ENCODE measurements at regions not wholly inside any gene's neighbourhood (a gene's known extent, or its start where the extent isn't known, plus 50 kb on each side); places are given as distances from the start of the nearest gene placed in this dataset.
"Not testable (repeated sequence)": the region's sequence is repeated elsewhere in the genome, so short reads cannot be mapped to it uniquely, and the experiment has no call there.

DNA sequence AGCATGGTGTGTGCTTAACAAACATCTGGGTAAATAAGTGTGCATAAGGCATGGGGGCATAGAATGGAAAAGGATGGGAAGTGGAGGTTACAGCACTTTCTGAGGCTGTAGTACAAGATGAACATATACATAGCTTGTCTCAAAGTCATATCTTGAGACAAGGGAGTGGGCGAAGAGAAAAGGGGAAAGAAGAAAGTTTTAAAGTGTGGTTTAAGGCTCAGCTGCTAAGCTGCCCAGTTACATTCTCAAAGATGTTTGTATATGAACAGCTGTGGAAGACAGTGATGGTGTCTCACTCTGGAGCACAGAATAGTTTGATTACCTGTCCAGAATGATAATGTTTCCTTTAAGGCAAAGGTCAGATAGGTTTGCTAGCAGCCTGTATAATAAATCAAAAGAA, 61.9 kb upstream of the LANCL2 start:
- WGBS (ENCODE audit: insufficient coverage, insufficient read length), result no CpG with 5 or more reads among the region's 1 CpG

GRCh38 chr7:55304018-55304762, 60.9 kb upstream of the LANCL2 start:
- Histone ChIP-seq H3K27ac (ENCODE audit: low read length) (no peak overlapping the region), H3K9me3 (ENCODE audit: control insufficient read depth, insufficient read depth, low read length) (no peaks in the 10 kb centered on the region), H3K4me3 (ENCODE audit: low read length) (no peak overlapping the region), H3K36me3 (ENCODE audit: control insufficient read depth, insufficient read depth, low read length) (no peaks in the 10 kb centered on the region), H3K27me3 (ENCODE audit: control insufficient read depth, insufficient read depth, low read length) (no peaks in the 10 kb centered on the region), H3K4me1 (ENCODE audit: control insufficient read depth, insufficient read depth, low read length) (no peaks in the 10 kb centered on the region)
- WGBS (ENCODE audit: insufficient coverage, insufficient read length), result no CpG with 5 or more reads among the region's 4 CpGs
- no peak for DNase-seq (ENCODE audit: low read depth, low spot score)

More for the DNA sequence above, 61.9 kb upstream of the LANCL2 start:
- H3K36me3 ChIP-seq (ENCODE audit: control insufficient read depth, insufficient read depth, low read length), result no peaks in the 10 kb centered on the region
- H3K27ac ChIP-seq (ENCODE audit: low read length), result no peak overlapping the region
- no peaks in the 10 kb centered on the region; the same call in 1 of the 2 replicates for H3K4me1 ChIP-seq (ENCODE audit: control insufficient read depth, insufficient read depth, low read length)
- H3K27me3 ChIP-seq (ENCODE audit: control insufficient read depth, insufficient read depth, low read length), result no peaks in the 10 kb centered on the region
- DNase-seq (ENCODE audit: low read depth, low spot score), result no peak
- H3K4me3 ChIP-seq (ENCODE audit: low read length), result no peak overlapping the region
- no peaks in the 10 kb centered on the region for H3K9me3 ChIP-seq (ENCODE audit: control insufficient read depth, insufficient read depth, low read length)

DNA sequence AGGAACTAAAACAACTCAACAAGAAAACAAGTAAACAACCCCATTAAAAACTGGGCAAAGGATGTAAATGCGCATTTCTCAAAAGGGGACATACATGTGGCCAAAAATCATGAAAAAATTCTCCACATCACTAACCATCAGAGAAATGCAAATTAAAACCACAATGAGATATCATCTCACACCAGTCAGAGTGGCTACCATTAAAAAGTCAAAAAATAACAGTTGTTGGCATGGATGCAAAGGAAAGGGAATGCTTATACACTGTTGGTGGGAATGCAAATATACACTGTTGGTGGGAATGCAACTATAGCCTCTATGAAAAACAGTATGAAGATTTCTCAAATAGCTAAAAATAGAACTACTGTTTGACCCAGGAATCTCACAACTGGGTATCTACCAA, 60.0 kb upstream of the LANCL2 start:
- Histone ChIP-seq H3K4me3 (ENCODE audit: low read length) (no peak overlapping the region), H3K9me3 (ENCODE audit: control insufficient read depth, insufficient read depth, low read length) (no peaks in the 10 kb centered on the region), H3K4me1 (ENCODE audit: control insufficient read depth, insufficient read depth, low read length) (no peaks in the 10 kb centered on the region), H3K27me3 (ENCODE audit: control insufficient read depth, insufficient read depth, low read length) (no peaks in the 10 kb centered on the region), H3K27ac (ENCODE audit: low read length) (no peak overlapping the region), H3K36me3 (ENCODE audit: control insufficient read depth, insufficient read depth, low read length) (no peaks in the 10 kb centered on the region)
- WGBS (ENCODE audit: insufficient coverage, insufficient read length), result no CpG with 5 or more reads among the region's 1 CpG
- no peak for DNase-seq (ENCODE audit: low read depth, low spot score)

- Histone ChIP-seq H3K9me3 (ENCODE audit: control insufficient read depth, insufficient read depth, low read length) (no peaks in the 10 kb centered on the region), H3K27ac (ENCODE audit: low read length) (no peak overlapping the region), H3K4me1 (ENCODE audit: control insufficient read depth, insufficient read depth, low read length) (no peaks in the 10 kb centered on the region), H3K4me3 (ENCODE audit: low read length) (no peak overlapping the region), H3K27me3 (ENCODE audit: control insufficient read depth, insufficient read depth, low read length) (no peaks in the 10 kb centered on the region), H3K36me3 (ENCODE audit: control insufficient read depth, insufficient read depth, low read length) (no peaks in the 10 kb centered on the region)
- WGBS (ENCODE audit: insufficient coverage, insufficient read length), result no CpG with 5 or more reads among the region's 3 CpGs
- DNase-seq (ENCODE audit: low read depth, low spot score), result no peak
These were observed 58.8 kb upstream of the LANCL2 start for GRCh38 chr7:55306331-55306730.

DNA sequence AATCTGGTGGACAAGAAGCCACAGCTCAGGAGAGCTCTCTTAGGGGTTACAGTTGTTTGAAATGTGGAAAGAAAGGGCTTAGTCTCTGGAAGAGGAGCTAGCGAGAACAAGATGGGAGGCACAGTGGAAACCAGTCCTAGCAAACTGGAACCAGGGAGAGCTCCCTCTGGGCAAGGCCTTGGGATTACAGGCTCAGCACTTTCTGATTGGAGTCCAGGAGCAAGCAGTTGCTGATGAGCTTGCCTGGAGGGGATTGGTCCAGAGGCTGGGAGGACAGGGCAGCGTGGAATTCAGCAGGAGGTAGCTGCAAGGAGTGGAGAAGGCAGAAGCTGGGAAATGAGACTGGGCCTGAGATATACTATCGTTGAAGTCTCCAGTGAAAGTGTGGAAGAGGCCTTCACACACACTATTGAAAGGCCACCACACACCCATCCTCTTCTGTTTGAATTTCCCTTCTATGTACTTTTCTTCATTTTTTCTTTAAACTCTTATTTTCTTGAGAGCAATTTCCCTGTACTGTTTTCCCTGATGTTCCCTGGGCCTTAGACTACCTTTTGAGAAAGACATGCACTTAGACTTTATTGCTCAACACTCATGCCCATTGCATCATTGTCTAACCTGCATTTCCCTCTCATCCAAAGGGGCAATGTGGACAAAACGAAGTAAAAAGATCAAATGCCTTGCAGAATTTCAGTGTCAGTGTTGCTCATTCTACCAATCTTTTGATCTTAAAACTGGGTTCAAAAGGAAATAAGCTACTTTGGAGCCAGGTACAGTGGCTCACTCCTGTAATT, 57.8 kb upstream of the LANCL2 start:
- DNase-seq (ENCODE audit: low read depth, low spot score), result no peak
- Histone ChIP-seq H3K27ac (ENCODE audit: low read length) (no peak overlapping the region), H3K4me3 (ENCODE audit: low read length) (no peak overlapping the region), H3K4me1 (ENCODE audit: control insufficient read depth, insufficient read depth, low read length) (no peaks in the 10 kb centered on the region), H3K9me3 (ENCODE audit: control insufficient read depth, insufficient read depth, low read length) (no peaks in the 10 kb centered on the region), H3K27me3 (ENCODE audit: control insufficient read depth, insufficient read depth, low read length) (no peaks in the 10 kb centered on the region), H3K36me3 (ENCODE audit: control insufficient read depth, insufficient read depth, low read length) (no peaks in the 10 kb centered on the region)
- WGBS (ENCODE audit: insufficient coverage, insufficient read length), result no CpG with 5 or more reads among the region's 4 CpGs

- H3K9me3 ChIP-seq (ENCODE audit: control insufficient read depth, insufficient read depth, low read length), result no peaks in the 10 kb centered on the region
- no peaks in the 10 kb centered on the region for H3K27me3 ChIP-seq (ENCODE audit: control insufficient read depth, insufficient read depth, low read length)
- WGBS (ENCODE audit: insufficient coverage, insufficient read length), result no CpG with 5 or more reads among the region's 3 CpGs
- H3K36me3 ChIP-seq (ENCODE audit: control insufficient read depth, insufficient read depth, low read length), result no peaks in the 10 kb centered on the region
- H3K27ac ChIP-seq (ENCODE audit: low read length), result no peak overlapping the region
- DNase-seq (ENCODE audit: low read depth, low spot score), result no peak
- no peaks in the 10 kb centered on the region for H3K4me1 ChIP-seq (ENCODE audit: control insufficient read depth, insufficient read depth, low read length)
- no peak overlapping the region for H3K4me3 ChIP-seq (ENCODE audit: low read length)
These were observed 56.8 kb upstream of the LANCL2 start for GRCh38 chr7:55308186-55308929.

- Histone ChIP-seq H3K27ac (ENCODE audit: low read length) (no peak overlapping the region), H3K27me3 (ENCODE audit: control insufficient read depth, insufficient read depth, low read length) (no peaks in the 10 kb centered on the region), H3K4me1 (ENCODE audit: control insufficient read depth, insufficient read depth, low read length) (no peaks in the 10 kb centered on the region), H3K4me3 (ENCODE audit: low read length) (no peak overlapping the region), H3K9me3 (ENCODE audit: control insufficient read depth, insufficient read depth, low read length) (no peaks in the 10 kb centered on the region), H3K36me3 (ENCODE audit: control insufficient read depth, insufficient read depth, low read length) (no peaks in the 10 kb centered on the region)
- WGBS (ENCODE audit: insufficient coverage, insufficient read length), result no CpG with 5 or more reads among the region's 17 CpGs
- DNase-seq (ENCODE audit: low read depth, low spot score), result no peak
These were observed 55.8 kb upstream of the LANCL2 start for GRCh38 chr7:55309040-55309991.

GRCh38 chr7:55310287-55311025, 54.7 kb upstream of the LANCL2 start:
- H3K4me3 ChIP-seq (ENCODE audit: low read length), result no peak overlapping the region
- H3K4me1 ChIP-seq (ENCODE audit: control insufficient read depth, insufficient read depth, low read length), result no peaks in the 10 kb centered on the region
- no peaks in the 10 kb centered on the region for H3K9me3 ChIP-seq (ENCODE audit: control insufficient read depth, insufficient read depth, low read length)
- WGBS (ENCODE audit: insufficient coverage, insufficient read length), result no CpG with 5 or more reads among the region's 8 CpGs
- no peak for DNase-seq (ENCODE audit: low read depth, low spot score)
- no peaks in the 10 kb centered on the region for H3K36me3 ChIP-seq (ENCODE audit: control insufficient read depth, insufficient read depth, low read length)
- no peaks in the 10 kb centered on the region for H3K27me3 ChIP-seq (ENCODE audit: control insufficient read depth, insufficient read depth, low read length)
- H3K27ac ChIP-seq (ENCODE audit: low read length), result no peak overlapping the region

DNA sequence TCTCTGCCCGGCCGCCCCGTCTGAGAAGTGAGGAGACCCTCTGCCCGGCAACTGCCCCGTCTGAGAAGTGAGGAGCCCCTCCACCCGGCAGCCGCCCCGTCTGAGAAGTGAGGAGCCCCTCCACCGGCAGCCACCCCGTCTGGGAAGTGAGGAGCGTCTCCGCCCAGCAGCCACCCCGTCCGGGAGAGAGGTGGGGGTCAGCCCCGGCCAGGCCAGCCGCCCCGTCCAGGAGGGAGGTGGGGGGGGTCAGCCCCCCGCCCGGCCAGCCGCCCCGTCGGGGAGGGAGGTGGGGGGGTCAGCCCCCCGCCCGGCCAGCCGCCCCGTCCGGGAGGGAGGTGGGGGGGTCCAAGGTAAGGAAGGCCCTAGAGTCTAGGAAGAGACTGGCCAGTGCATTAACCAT, 53.2 kb upstream of the LANCL2 start:
- not testable (repeated sequence) for H3K36me3 ChIP-seq (ENCODE audit: control insufficient read depth, insufficient read depth, low read length); H3K9me3 ChIP-seq (ENCODE audit: control insufficient read depth, insufficient read depth, low read length); H3K4me1 ChIP-seq (ENCODE audit: control insufficient read depth, insufficient read depth, low read length); H3K27me3 ChIP-seq (ENCODE audit: control insufficient read depth, insufficient read depth, low read length); H3K4me3 ChIP-seq (ENCODE audit: low read length); H3K27ac ChIP-seq (ENCODE audit: low read length); DNase-seq (ENCODE audit: low read depth, low spot score)
- no CpG with 5 or more reads among the region's 27 CpGs for WGBS (ENCODE audit: insufficient coverage, insufficient read length)

Data from iPS DF 6.9 (cell line).